ENCODE measurements at regions not wholly inside any gene's neighbourhood (a gene's known extent, or its start where the extent isn't known, plus 50 kb on each side); places are given as distances from the start of the nearest gene placed in this dataset.

DNA sequence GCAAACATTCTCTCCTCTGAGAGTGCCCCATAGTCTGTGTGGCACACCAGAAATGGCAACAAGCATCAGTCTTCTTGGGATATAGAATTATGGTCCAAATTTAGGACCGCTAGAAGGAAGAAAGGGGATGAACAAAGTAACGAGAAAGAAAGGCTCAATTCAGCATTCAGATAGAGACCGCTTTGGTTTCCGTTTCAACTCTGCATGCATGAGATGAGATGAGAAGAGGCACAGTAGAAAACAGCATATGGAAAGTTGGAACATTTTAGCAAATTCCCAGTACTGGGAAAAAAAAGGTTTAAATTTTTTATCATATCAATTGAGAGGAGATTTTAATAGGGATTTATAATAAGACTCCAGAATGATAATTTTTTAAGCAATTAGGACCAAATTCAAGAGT is 595.5 kb upstream of the CHRM3 start:
- TF ChIP-seq ZC3H10 (CRISPR knock-in tag; IDR thresholded peaks at IDR 0.05) = no peak
- TF ChIP-seq TOX (CRISPR knock-in tag; IDR thresholded peaks at IDR 0.05; ENCODE audit: borderline replicate concordance) = no peak
- TF ChIP-seq ZNF70 (CRISPR knock-in tag; IDR thresholded peaks at IDR 0.05) = no peak
- no peak for TF ChIP-seq POU6F1 (CRISPR knock-in tag; IDR thresholded peaks at IDR 0.05; ENCODE audit: borderline replicate concordance, low read depth)
- no peak for TF ChIP-seq ARNTL (CRISPR knock-in tag; IDR thresholded peaks at IDR 0.05; ENCODE audit: borderline replicate concordance, low read depth)
- TF ChIP-seq GLIS3 (CRISPR knock-in tag; IDR thresholded peaks at IDR 0.05) = no peak
- TF ChIP-seq, protein P1, sequence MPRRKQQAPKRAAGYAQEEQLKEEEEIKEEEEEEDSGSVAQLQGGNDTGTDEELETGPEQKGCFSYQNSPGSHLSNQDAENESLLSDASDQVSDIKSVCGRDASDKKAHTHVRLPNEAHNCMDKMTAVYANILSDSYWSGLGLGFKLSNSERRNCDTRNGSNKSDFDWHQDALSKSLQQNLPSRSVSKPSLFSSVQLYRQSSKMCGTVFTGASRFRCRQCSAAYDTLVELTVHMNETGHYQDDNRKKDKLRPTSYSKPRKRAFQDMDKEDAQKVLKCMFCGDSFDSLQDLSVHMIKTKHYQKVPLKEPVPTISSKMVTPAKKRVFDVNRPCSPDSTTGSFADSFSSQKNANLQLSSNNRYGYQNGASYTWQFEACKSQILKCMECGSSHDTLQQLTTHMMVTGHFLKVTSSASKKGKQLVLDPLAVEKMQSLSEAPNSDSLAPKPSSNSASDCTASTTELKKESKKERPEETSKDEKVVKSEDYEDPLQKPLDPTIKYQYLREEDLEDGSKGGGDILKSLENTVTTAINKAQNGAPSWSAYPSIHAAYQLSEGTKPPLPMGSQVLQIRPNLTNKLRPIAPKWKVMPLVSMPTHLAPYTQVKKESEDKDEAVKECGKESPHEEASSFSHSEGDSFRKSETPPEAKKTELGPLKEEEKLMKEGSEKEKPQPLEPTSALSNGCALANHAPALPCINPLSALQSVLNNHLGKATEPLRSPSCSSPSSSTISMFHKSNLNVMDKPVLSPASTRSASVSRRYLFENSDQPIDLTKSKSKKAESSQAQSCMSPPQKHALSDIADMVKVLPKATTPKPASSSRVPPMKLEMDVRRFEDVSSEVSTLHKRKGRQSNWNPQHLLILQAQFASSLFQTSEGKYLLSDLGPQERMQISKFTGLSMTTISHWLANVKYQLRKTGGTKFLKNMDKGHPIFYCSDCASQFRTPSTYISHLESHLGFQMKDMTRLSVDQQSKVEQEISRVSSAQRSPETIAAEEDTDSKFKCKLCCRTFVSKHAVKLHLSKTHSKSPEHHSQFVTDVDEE (CRISPR knock-in tag; IDR thresholded peaks at IDR 0.05) = no peak
- no peak for TF ChIP-seq TCF4 (CRISPR knock-in tag; IDR thresholded peaks at IDR 0.05; ENCODE audit: borderline replicate concordance)
- TF ChIP-seq SNAI2 (CRISPR knock-in tag; IDR thresholded peaks at IDR 0.05) = no peak
- no peak for TF ChIP-seq CREB5 (CRISPR knock-in tag; IDR thresholded peaks at IDR 0.05; ENCODE audit: low read depth)
- no peak for TF ChIP-seq ESRRG (CRISPR knock-in tag; IDR thresholded peaks at IDR 0.05)
- TF ChIP-seq ZNF8 (CRISPR knock-in tag; IDR thresholded peaks at IDR 0.05) = no peak

Data from SK-N-SH treated with all-trans-retinoic acid at 6 μM for 48 hours (cell line).